HepG2 (cell line): ENCODE measurements at regions not wholly inside any gene's neighbourhood (a gene's known extent, or its start where the extent isn't known, plus 50 kb on each side); places are given as distances from the start of the nearest gene placed in this dataset.

Experiments
- BRCA1 ChIP-seq: sonication (generic); formaldehyde crosslinking; IDR thresholded peaks from 2 replicates; pipeline ENCODE4 v1.4.0; 2020; ENCODE audit warnings: missing genetic modification reagents
- CEBPB ChIP-seq: IDR thresholded peaks from 2 replicates; pipeline ENCODE4 v1.6.1; 2011; ENCODE audit warnings: low read depth, low read length, improper control_type of control experiment, borderline replicate concordance
- CTCF ChIP-seq: sonication (generic); formaldehyde crosslinking; IDR thresholded peaks from 2 replicates; pipeline ENCODE4 v1.5.0; 2020; ENCODE audit warnings: mild to moderate bottlenecking, missing genetic modification reagents, moderate library complexity
- ESRRA ChIP-seq: sonication (generic); formaldehyde crosslinking; IDR thresholded peaks from 2 replicates; pipeline ENCODE4 v1.5.1; 2020; ENCODE audit warnings: mild to moderate bottlenecking, low read depth, missing genetic modification reagents
- NCOA2 ChIP-seq: sonication (generic); formaldehyde crosslinking; IDR thresholded peaks from 2 replicates; pipeline ENCODE4 v1.8.0; 2022; ENCODE audit warnings: inconsistent platforms
- SMARCC2 ChIP-seq: fragments of 450-650 bp; IDR thresholded peaks from 2 replicates; pipeline ENCODE4 v1.6.1; 2017; ENCODE audit warnings: antibody characterized with exemption, mild to moderate bottlenecking
- SP4 ChIP-seq: sonication (generic); formaldehyde crosslinking; IDR thresholded peaks from 2 replicates; pipeline ENCODE4 v1.8.1; 2023; ENCODE audit warnings: mild to moderate bottlenecking, missing genetic modification reagents
- TAF1 ChIP-seq: sonication (generic); formaldehyde crosslinking; IDR thresholded peaks from 2 replicates; pipeline ENCODE4 v1.4.0; 2020; ENCODE audit warnings: missing genetic modification reagents
- TBL1XR1 ChIP-seq: fragments of 150-350 bp; IDR thresholded peaks from 2 replicates; pipeline ENCODE4 v1.6.1; 2014; ENCODE audit warnings: borderline replicate concordance, low read length; ENCODE audit not compliant: partially characterized antibody

GRCh38 chr1:203937678-203938330 is 76.4 kb downstream of the SNRPE start:
- TF ChIP-seq CTCF (CRISPR knock-in tag) (no peak), SMARCC2 (no peak), BRCA1 (CRISPR knock-in tag) (no peak), ESRRA (CRISPR knock-in tag) (no peak), NCOA2 (no peak), CEBPB (no peak), TBL1XR1 (no peak), TAF1 (CRISPR knock-in tag) (no peak), SP4 (no peak)
